Activated CD4-positive, alpha-beta T cell treated with anti-CD3 and anti-CD28 coated beads, Interleukin-2, Interleukin-4, amounts not matched to agents 100 ng/mL and 50 ng/mL, durations not matched to agents 16 hours and 8 hours (primary cell): ENCODE measurements at regions not wholly inside any gene's neighbourhood (a gene's known extent, or its start where the extent isn't known, plus 50 kb on each side); places are given as distances from the start of the nearest gene placed in this dataset.
"Not testable (repeated sequence)": the region's sequence is repeated elsewhere in the genome, so short reads cannot be mapped to it uniquely, and the experiment has no call there.

Experiments
- DNase-seq: peaks from one replicate; pipeline ENCODE4 v3.0.0-alpha.2; 2020; ENCODE audit warnings: low spot score

GRCh38 chr3:87873136-87873535 lies 185.7 kb downstream of the CGGBP1 start:
- no peak for DNase-seq

- DNase-seq = no peak
Observed at GRCh38 chr3:87867001-87867400, 191.8 kb downstream of the CGGBP1 start.

DNA sequence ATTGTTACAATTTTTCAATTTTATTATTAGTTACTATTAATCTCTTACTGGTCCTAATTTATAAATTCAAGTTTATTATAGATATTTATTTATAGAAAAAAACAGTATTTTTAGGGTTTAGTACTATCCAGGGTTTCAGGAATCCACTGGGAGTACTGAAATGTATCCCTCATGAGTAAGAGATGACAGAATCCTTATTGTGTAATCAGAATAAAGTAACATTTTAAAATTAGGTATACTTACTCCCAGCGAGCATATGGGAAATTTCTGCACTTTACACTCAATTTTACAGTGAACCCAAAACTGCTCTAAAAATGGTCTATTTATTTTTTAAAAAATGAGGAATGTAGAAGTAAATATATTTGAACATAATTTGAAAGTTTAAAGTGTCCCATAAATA lies 202.7 kb downstream of the CGGBP1 start:
- no peak for DNase-seq

- DNase-seq = no peak
Observed at GRCh38 chr3:87855616-87856015, 203.2 kb downstream of the CGGBP1 start.

DNA sequence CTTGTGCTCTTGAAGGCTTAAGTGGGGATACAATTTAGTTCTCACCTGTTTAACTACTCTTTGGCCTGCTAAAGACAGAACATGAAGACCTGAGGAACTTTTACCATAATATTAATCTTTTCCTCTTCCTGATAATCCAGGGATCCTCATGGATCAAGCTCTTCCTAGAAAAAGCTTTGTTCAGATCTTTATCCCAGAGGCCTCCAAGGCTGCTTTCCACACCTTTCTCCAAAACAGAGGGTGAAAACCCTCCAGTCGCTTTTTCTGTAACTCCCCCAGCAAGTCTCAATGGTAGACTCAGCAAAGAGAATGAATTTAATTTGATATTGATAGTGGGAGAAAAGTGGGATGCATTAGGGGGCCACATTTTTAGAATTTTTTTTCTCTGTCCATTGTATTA lies 203.6 kb downstream of the CGGBP1 start:
- no peak for DNase-seq

GRCh38 chr3:87848003-87848402 lies 210.8 kb downstream of the CGGBP1 start:
- DNase-seq = no peak

GRCh38 chr3:87837076-87837475 lies 221.7 kb downstream of the CGGBP1 start:
- DNase-seq = no peak

DNA sequence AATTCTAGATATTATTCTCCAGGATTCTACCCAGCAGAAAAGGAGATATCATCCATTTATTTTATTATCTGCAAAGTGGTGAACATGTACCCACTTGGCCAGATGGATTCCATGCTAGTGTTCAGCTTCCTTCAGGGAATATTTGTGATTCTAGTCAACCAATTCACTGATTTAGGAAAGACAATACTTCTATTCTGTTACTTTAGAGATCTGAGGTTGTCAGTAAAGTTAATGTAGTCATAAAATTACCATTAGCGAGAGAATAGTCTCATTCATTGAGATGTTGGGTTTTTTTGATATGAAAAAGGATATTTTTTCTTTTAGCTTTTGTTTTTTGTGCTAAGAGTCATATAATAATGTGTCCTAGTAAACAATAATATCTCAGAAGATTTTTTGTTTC lies 222.8 kb downstream of the CGGBP1 start:
- DNase-seq = no peak

GRCh38 chr3:87835236-87835635 lies 223.6 kb downstream of the CGGBP1 start:
- DNase-seq = no peak

- no peak for DNase-seq
Observed at GRCh38 chr3:87834327-87834726, 224.5 kb downstream of the CGGBP1 start.

GRCh38 chr3:87833039-87833377 lies 225.8 kb downstream of the CGGBP1 start:
- no peak for DNase-seq

GRCh38 chr3:87828046-87828445 lies 230.8 kb downstream of the CGGBP1 start:
- DNase-seq = no peak

GRCh38 chr3:87822563-87822962 lies 236.2 kb downstream of the CGGBP1 start:
- no peak for DNase-seq

DNA sequence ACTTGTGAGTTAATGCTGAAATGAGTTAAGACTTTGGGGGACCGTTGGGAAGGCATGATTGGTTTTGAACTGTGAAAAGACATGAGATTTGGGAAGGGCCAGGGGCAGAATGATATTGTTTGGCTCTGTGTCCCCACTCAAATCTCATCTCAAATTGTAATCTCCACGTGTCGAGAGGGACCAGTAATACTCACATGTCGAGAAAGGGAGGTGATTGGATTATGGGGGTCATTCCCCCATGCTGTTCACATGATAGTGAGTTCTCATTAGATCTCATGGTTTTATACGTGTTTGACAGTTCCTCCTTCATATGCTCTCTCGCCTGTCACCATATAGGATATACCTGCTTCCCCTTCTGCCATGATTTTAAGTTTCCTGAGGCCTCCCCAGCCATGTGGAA lies 245.3 kb downstream of the CGGBP1 start:
- DNase-seq = not testable (repeated sequence)

DNA sequence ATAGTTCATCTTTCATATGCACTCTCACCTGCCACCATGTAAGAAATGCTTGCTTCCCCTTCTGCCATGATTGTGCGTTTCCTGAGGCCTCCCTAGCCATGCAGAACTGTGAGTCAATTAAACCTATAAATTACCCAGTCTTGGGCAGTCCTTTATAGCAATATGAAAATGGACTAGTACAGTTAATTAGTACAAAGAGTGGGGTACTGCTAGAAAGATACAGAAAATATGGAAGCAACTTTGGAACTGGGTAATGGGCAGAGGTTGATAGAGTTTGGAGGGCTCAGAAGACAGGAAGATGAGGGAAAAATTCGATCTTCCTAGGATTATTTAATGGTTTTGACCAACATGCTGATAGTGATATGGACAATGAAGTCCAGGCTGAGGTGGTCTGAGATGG lies 246.9 kb downstream of the CGGBP1 start:
- DNase-seq = no peak

GRCh38 chr3:87810452-87811016 lies 248.3 kb downstream of the CGGBP1 start:
- no peak for DNase-seq

- DNase-seq = no peak
Observed at GRCh38 chr3:87805670-87806069, 253.1 kb downstream of the CGGBP1 start.

DNA sequence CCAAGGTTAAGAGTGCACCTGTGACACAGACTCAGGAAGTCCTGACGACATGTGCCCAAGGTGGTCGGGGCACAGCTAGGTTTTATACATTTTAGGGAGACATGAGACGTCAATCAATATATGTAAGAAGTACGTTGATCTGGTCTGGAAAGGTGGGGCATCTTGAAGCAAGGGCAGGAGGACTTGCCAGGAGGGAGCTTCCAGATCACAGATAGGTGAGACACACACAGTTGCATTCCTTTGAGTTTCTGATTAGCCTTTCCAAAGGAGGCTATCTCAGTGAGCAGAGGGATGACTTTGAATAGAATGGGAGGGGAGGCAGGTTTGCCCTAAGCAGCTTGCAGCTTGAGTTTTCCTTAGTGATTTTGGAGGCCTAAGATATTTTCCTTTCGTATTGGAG lies 257.4 kb downstream of the CGGBP1 start:
- DNase-seq = no peak

DNA sequence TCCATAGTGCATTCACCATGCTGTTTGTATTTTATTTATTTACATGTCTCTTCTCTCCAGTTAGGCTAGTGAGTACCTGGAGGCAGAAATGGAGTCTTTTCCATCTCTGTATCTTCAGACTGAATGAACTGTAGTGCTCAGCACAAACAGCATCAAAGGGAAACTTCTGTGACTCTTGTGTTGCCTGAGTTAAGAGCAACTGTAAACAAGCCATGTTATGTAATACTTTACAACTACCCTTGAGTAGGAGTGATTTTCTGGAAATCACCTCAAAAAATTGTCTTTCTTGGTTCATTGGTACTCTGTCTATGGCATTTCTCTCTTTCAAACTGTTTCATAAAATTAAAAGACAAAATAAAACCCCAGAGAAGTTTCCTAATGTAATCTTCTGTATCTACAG lies 258.3 kb downstream of the CGGBP1 start:
- DNase-seq = no peak

- DNase-seq = no peak
Observed at GRCh38 chr3:87798567-87798947, 260.2 kb downstream of the CGGBP1 start.

DNA sequence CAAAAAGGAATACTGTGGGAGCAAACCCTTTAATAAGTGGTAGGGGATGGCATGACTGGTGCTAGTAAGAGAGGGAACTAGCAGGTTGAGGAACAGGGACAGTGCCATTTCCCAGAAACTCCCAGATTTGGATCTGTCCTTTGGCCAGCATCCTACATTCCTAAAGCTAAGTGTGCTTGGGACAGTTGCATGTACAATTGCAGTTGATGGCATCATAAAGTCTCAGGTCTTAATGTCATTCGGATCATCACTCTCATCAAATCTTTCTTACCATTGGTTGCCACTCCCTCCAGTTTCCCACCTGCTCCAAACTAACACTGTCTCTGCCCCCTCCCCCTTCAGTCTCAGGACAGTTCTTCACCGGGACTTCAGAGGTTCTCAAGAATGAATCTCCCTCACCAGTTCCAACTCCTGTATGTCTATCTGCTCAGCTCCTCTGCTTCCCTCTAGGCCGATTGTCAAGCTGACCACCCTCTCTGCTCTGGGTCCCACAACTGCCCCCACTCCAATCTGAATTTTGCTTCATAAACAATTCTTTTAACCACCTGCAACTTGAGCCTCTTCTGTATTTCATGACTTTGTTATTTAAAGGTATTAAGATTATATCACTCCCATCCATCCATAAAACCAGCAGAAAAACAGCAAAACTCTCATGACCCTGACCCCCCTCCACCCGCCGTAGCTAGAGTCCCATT lies 260.8 kb downstream of the CGGBP1 start:
- DNase-seq = no peak

- DNase-seq = no peak
Observed at GRCh38 chr3:87796843-87797185, 262.0 kb downstream of the CGGBP1 start.

- DNase-seq = no peak
Observed at GRCh38 chr3:87796137-87796842, 262.5 kb downstream of the CGGBP1 start.

DNA sequence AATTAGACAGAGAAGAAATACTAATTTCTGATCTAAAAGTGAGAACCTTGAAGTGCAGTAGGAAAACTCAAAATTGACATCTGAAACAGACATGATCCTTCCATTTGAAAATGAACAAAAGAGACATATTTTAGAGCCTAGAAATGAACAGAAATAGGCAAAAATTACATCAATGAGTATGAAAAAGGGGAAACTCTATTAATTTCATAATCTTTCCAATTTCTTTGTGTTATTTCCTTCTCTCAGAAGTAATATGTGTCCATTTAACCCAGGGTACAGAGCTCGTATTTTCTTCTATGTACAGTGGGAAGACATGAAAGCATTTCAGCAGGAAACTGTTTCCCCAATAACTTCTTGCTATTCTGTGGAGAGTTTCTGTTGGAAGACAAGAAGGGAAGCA lies 263.1 kb downstream of the CGGBP1 start:
- DNase-seq = no peak
